Gastroesophageal sphincter (tissue), 3 donors: ENCODE measurements at regions not wholly inside any gene's neighbourhood (a gene's known extent, or its start where the extent isn't known, plus 50 kb on each side); places are given as distances from the start of the nearest gene placed in this dataset.

Experiments
- CTCF ChIP-seq, 4 experiments: fragments of 200-600 bp in 2 of 4; fragments of 450-650 bp in 2 of 4; sonication (generic) in 1 of 4; IDR thresholded peaks; one replicate each; pipeline ENCODE4 v1.5.1; 2017 to 2019; ENCODE audit warnings: antibody characterized with exemption in 4 of 4, mild to moderate bottlenecking in 2 of 4, moderate library complexity in 2 of 4
- EP300 ChIP-seq: sonication (generic); formaldehyde crosslinking; IDR thresholded peaks from one replicate; pipeline ENCODE4 v1.6.1; 2017; ENCODE audit warnings: antibody characterized with exemption, mild to moderate bottlenecking
- POLR2AphosphoS5 ChIP-seq: sonication (generic); formaldehyde crosslinking; IDR thresholded peaks from one replicate; pipeline ENCODE4 v1.6.1; 2017; ENCODE audit warnings: antibody characterized with exemption

- TF ChIP-seq POLR2AphosphoS5 (no peak), CTCF (IDR thresholded peaks at IDR 0.05) (no peak), EP300 (no peak)
Observed at GRCh38 chr3:66667263-66667662, 166.4 kb upstream of the LRIG1 start.
